Endodermal cell (in vitro differentiated cells): ENCODE measurements at regions not wholly inside any gene's neighbourhood (a gene's known extent, or its start where the extent isn't known, plus 50 kb on each side); places are given as distances from the start of the nearest gene placed in this dataset.
A peak's percentile ranks its signal among the peaks of the same experiment; 100 is the strongest.

Experiments
- DNase-seq: peaks from one replicate; pipeline ENCODE4 v3.0.0-alpha.2; 2017
- H3K27ac ChIP-seq: 2 replicates; pipeline ENCODE4 v1.5.1; 2013; ENCODE audit warnings: mild to moderate bottlenecking, low read depth, low read length, moderate library complexity
- H3K27me3 ChIP-seq: 2 replicates; pipeline ENCODE4 v1.6.1; 2013; ENCODE audit warnings: mild to moderate bottlenecking, low read length, moderate library complexity; ENCODE audit not compliant: insufficient read depth, control insufficient read depth, poor library complexity, severe bottlenecking
- H3K36me3 ChIP-seq: 2 replicates; pipeline ENCODE4 v1.7.0; 2013; ENCODE audit warnings: mild to moderate bottlenecking, low read length, moderate library complexity; ENCODE audit not compliant: control insufficient read depth, insufficient read depth
- H3K4me1 ChIP-seq: one replicate; pipeline ENCODE4 v1.7.0; 2013; ENCODE audit warnings: low read length; ENCODE audit not compliant: control insufficient read depth, insufficient read depth
- H3K4me3 ChIP-seq: 2 replicates; pipeline ENCODE4 v1.5.1; 2013; ENCODE audit warnings: mild to moderate bottlenecking, low read length, moderate library complexity
- H3K9ac ChIP-seq: 2 replicates; pipeline ENCODE4 v1.6.1; 2013; ENCODE audit warnings: mild to moderate bottlenecking, low read length, moderate library complexity; ENCODE audit not compliant: poor library complexity, severe bottlenecking; ENCODE audit errors: extremely low read depth
- H3K9me3 ChIP-seq: 2 replicates; pipeline ENCODE4 v1.6.1; 2013; ENCODE audit warnings: mild to moderate bottlenecking, low read length, moderate library complexity; ENCODE audit not compliant: control insufficient read depth
- H3K27ac Mint-ChIP-seq: 2 replicates; pipeline ENCODE4 v1.8.0; 2020; ENCODE audit warnings: mixed read lengths
- H3K27me3 Mint-ChIP-seq: 2 replicates; pipeline ENCODE4 v1.8.0; 2021; ENCODE audit warnings: mild to moderate bottlenecking, mixed read lengths; ENCODE audit not compliant: insufficient read depth
- H3K36me3 Mint-ChIP-seq: 2 replicates; pipeline ENCODE4 v1.8.0; 2020; ENCODE audit warnings: low read depth, mixed read lengths
- H3K4me1 Mint-ChIP-seq: 2 replicates; pipeline ENCODE4 v1.8.0; 2020; ENCODE audit warnings: mixed read lengths
- H3K4me3 Mint-ChIP-seq: 2 replicates; pipeline ENCODE4 v1.8.0; 2020; ENCODE audit warnings: mild to moderate bottlenecking, moderate library complexity, mixed read lengths
- H3K9me3 Mint-ChIP-seq: 2 replicates; pipeline ENCODE4 v1.8.0; 2020; ENCODE audit warnings: mild to moderate bottlenecking, mixed read lengths
- CTCF ChIP-seq: fragments of 200-600 bp; sonication (generic); conservative IDR thresholded peaks from 2 replicates; pipeline ENCODE4 v1.5.0; 2021; ENCODE audit warnings: antibody characterized with exemption, mild to moderate bottlenecking
- whole genome bisulfite sequencing, 2 experiments: methylation state at CpG; one replicate each; pipeline versions ENCODE4 v1.1.5 to v1.1.7; 2013; ENCODE audit warnings: missing lambda C conversion rate in 2 of 2, mixed read lengths in 1 of 2; ENCODE audit not compliant: insufficient coverage in 1 of 2, insufficient read length in 1 of 2; 5-methylcytosine and 5-hydroxymethylcytosine counted together

DNA sequence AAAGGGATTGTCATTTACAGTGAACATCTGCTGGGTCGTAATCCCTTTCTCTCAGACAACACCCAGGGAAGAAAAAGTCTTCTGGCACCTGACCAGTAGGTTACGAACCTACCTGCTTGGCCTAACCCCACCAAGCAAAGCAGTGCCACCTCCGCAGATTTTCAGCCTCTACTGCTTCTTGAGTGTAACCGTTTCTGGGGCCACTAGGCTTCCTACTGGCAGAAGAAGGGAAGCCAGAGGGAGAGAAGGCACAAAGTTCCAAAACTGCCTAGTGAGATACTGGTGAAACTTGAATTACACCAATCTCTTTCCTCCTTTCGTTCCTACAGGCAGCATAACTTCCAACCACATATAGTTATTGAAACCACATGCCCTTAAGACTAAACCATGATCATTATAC is 383.6 kb downstream of the BCAT1 start:
- H3K4me3 ChIP-seq = no peak overlapping the region

DNA sequence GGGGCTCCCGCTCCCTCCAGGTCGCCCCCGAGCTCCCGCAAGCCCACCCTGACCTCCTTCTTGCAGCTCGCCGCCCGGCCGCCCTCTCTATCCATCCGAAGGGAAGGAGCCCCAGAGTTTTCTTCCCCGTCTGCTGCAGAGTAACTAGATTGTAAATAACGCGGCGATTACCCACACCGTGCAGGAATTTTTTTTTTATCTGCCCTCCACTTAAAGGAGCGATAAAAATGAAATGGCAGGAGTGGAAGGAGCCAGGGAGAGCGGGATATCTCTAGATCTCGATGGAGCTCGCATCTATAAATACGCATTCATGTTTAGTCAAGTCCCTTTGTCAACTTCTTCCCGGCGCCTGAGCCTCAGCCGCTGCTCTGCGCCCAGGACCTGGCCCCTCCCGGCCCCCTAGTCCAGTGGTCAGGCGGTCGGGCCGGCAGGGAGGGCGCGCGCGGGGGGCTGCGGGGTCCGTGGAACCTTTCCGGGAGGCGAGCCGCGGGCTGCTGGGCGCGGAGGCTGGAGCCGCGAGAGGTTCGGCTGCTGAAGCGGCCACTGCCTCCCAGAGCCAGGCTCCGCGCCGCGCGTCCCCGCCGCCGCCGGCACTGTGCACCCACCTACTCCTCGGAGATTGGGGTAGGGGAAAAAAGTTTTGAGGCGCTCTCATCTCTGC is 386.0 kb downstream of the BCAT1 start:
- peaks cover 23% of the 10 kb centered on the region for H3K27me3 Mint-ChIP-seq
- peaks cover 44% of the 10 kb centered on the region for H3K4me1 Mint-ChIP-seq
- H3K36me3 ChIP-seq = no peaks in the 10 kb centered on the region
- H3K9me3 Mint-ChIP-seq = no peaks in the 10 kb centered on the region
- H3K9ac ChIP-seq = peak overlapping the region; percentile 62
- peak overlapping the region; percentile 89 for H3K27ac Mint-ChIP-seq
- H3K4me3 ChIP-seq = peak overlapping the region; percentile 84
- H3K27me3 ChIP-seq = peaks cover 19% of the 10 kb centered on the region
- H3K4me1 ChIP-seq = peaks cover 5% of the 10 kb centered on the region
- 0% methylated on average over 6 to 53 of the region's 54 CpGs for WGBS, 2 experiments
- TF ChIP-seq CTCF = no peak
- H3K36me3 Mint-ChIP-seq = no peaks in the 10 kb centered on the region
- no peaks in the 10 kb centered on the region for H3K9me3 ChIP-seq
- peak; percentile 89 for DNase-seq
- H3K27ac ChIP-seq = peak overlapping the region; percentile 87
- H3K4me3 Mint-ChIP-seq = peak overlapping the region; percentile 82

More for the DNA sequence above, 383.6 kb downstream of the BCAT1 start:
- peaks cover 23% of the 10 kb centered on the region for H3K27me3 Mint-ChIP-seq
- peaks cover 26% of the 10 kb centered on the region for H3K4me1 Mint-ChIP-seq
- TF ChIP-seq CTCF = peak; percentile 61
- peak; percentile 75 for DNase-seq
- H3K27me3 ChIP-seq = peaks cover 19% of the 10 kb centered on the region
- no peaks in the 10 kb centered on the region for H3K36me3 ChIP-seq
- H3K4me3 Mint-ChIP-seq = no peak overlapping the region
- H3K36me3 Mint-ChIP-seq = no peaks in the 10 kb centered on the region
- H3K9ac ChIP-seq = no peak overlapping the region
- no peak overlapping the region for H3K27ac Mint-ChIP-seq
- 68 to 76% methylated on average over 3 to 5 of the region's 5 CpGs for WGBS, 2 experiments
- no peaks in the 10 kb centered on the region for H3K9me3 Mint-ChIP-seq
- H3K9me3 ChIP-seq = no peaks in the 10 kb centered on the region
- H3K27ac ChIP-seq = no peak overlapping the region
- peaks cover 5% of the 10 kb centered on the region for H3K4me1 ChIP-seq

DNA sequence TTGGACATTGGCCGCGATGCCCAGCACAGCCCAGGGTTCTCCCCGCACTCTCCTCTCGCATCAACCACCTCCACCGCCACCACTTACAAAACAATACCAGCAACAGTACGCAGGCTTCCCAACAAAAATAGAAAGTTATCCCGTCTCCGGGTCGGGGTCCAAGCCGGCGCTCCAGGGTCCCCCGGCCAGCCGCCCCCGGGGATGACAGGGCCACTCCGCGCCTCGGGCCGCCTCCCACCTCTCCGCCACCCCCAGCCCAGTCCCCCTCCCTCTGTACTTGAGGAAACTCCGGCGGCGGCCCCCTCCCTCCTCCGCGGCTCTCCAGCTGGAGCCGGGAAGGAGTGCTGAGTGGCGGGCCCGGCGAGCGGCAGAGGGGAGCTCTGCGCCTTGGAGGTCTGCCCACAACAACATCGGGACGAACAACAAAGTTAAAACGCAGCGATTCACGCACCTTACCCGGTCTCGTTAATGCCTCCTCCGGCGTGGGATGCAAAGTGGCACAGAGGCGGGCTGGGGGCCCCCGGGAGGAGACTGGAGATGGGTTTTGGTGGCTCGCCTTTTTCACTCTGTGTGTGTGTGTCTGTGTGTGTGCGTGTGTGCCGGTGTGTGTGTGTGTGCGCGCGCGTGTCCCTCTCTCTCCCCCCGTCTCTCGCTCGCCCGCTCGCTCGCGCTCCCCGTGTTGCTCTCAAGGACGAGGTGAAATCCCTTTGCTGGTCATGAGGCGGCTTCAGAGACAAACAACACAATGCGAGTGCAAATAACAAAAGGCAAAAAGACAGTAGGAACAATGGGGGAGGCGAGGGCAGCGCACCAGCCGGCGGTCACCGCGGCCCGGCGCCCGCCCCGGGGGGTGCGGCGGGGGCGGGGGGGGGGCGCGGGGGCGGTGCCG is 386.8 kb downstream of the BCAT1 start:
- H3K27me3 Mint-ChIP-seq = peaks cover 23% of the 10 kb centered on the region
- peak overlapping the region; percentile 82 for H3K4me3 Mint-ChIP-seq
- WGBS, 2 experiments = 0 to 3% methylated on average over 12 to 73 of the region's 76 CpGs
- peak; percentile 94 for DNase-seq
- peak; percentile 18 for TF ChIP-seq CTCF
- no peaks in the 10 kb centered on the region for H3K36me3 Mint-ChIP-seq
- H3K4me1 Mint-ChIP-seq = peaks cover 44% of the 10 kb centered on the region
- Histone ChIP-seq H3K36me3 (no peaks in the 10 kb centered on the region), H3K4me1 (peaks cover 5% of the 10 kb centered on the region), H3K27me3 (peaks cover 19% of the 10 kb centered on the region), H3K4me3 (peak overlapping the region; percentile 86), H3K27ac (peak overlapping the region; percentile 92), H3K9me3 (no peaks in the 10 kb centered on the region), H3K9ac (peak overlapping the region; percentile 76)
- H3K27ac Mint-ChIP-seq = peak overlapping the region; percentile 89
- H3K9me3 Mint-ChIP-seq = no peaks in the 10 kb centered on the region
